GM12878 (cell line): ENCODE measurements at regions not wholly inside any gene's neighbourhood (a gene's known extent, or its start where the extent isn't known, plus 50 kb on each side); places are given as distances from the start of the nearest gene placed in this dataset.

ENCODE experiments used
- ATAC-seq: fragments of 200-7000 bp; cut with Tn5 transposase; 3 replicates; pipeline ENCODE4 v1.9.1; 2020; ENCODE audit warnings: mild to moderate bottlenecking, moderate library complexity
- BruUV-seq: library from RNA; stranded (reverse); fragments of 400-500 nt; replicated peaks from 2 replicates; lab custom pipeline; 2021; lab: Mats Ljungman, UMichigan
- CTCF ChIA-PET: fragments of 300-600 bp; sonication (Branson Sonifier 250); formaldehyde crosslinking; extraction: SDS; loops from one replicate; lab custom pipeline; 2021; ENCODE audit warnings: inconsistent platforms; lab: Yijun Ruan, JAX
- POLR2A ChIA-PET: fragments of 350-600 bp; formaldehyde crosslinking; extraction: SDS; loops from one replicate; lab custom pipeline; 2021; ENCODE audit warnings: inconsistent platforms; lab: Charles Lee
- RAD21 ChIA-PET: fragments of 300-600 bp; sonication (Branson Sonifier 250); formaldehyde crosslinking; loops from one replicate; lab custom pipeline; 2023; ENCODE audit warnings: antibody characterized with exemption; ENCODE audit not compliant: unreplicated experiment; lab: Charles Lee
- SMC1A ChIA-PET: fragments of 300-600 bp; sonication (Branson Sonifier 250); formaldehyde crosslinking; loops from one replicate; lab custom pipeline; 2023; ENCODE audit not compliant: unreplicated experiment, uncharacterized antibody; lab: Charles Lee
- DNase-seq: peaks from one replicate; pipeline ENCODE4 v3.0.0-alpha.2; 2011; ENCODE audit warnings: low read depth, low spot score
- FAIRE-seq: peaks from 3 replicates; lab custom pipeline; 2011; peaks lifted over from hg19 to GRCh38; lab: Jason Lieb, UNC
- H2AFZ ChIP-seq: 2 replicates; pipeline ENCODE4 v1.6.0; 2011; ENCODE audit warnings: low read depth, low read length, control low read depth; ENCODE audit not compliant: control insufficient read depth
- H3K27ac ChIP-seq: 2 replicates; pipeline ENCODE4 v1.5.1; 2011; ENCODE audit warnings: control low read depth; ENCODE audit not compliant: control insufficient read depth, insufficient read depth
- H3K27me3 ChIP-seq, 2 experiments: replicated peaks in 1 of 2; 2 replicates each; pipeline versions ENCODE4 v1.6.0 to v1.6.1; 2011; ENCODE audit warnings: low read length in 1 of 2; ENCODE audit not compliant: control insufficient read depth in 2 of 2, insufficient read depth in 2 of 2
- H3K36me3 ChIP-seq, 2 experiments: 2 replicates each; pipeline ENCODE4 v1.5.1; 2011; ENCODE audit warnings: low read length in 1 of 2; ENCODE audit not compliant: control insufficient read depth in 2 of 2, insufficient read depth in 2 of 2
- H3K4me1 ChIP-seq: 2 replicates; pipeline ENCODE4 v1.6.1; 2011; ENCODE audit warnings: mild to moderate bottlenecking, low read length, moderate library complexity, mixed read lengths; ENCODE audit not compliant: control insufficient read depth, insufficient read depth
- H3K4me2 ChIP-seq: 2 replicates; pipeline ENCODE4 v1.6.0; 2011; ENCODE audit warnings: control low read depth; ENCODE audit not compliant: control insufficient read depth, insufficient read depth
- H3K4me3 ChIP-seq: fragments of 200-600 bp; sonication (generic); 2 replicates; pipeline ENCODE4 v1.5.1; 2016
- H3K79me2 ChIP-seq: 2 replicates; pipeline ENCODE4 v1.6.0; 2011; ENCODE audit warnings: low read length; ENCODE audit not compliant: control insufficient read depth, insufficient read depth
- H3K9ac ChIP-seq: 2 replicates; pipeline ENCODE4 v1.8.0; 2011; ENCODE audit warnings: low read length, control low read depth, mixed read lengths; ENCODE audit not compliant: control insufficient read depth, insufficient read depth
- H3K9me3 ChIP-seq: replicated peaks from 3 replicates; pipeline ENCODE4 v1.5.1; 2011; ENCODE audit warnings: mild to moderate bottlenecking, low read length; ENCODE audit not compliant: control insufficient read depth, insufficient read depth
- H4K20me1 ChIP-seq: 2 replicates; pipeline ENCODE4 v1.6.0; 2011; ENCODE audit not compliant: control insufficient read depth, insufficient read depth
- BHLHE40 ChIP-seq, 2 experiments: fragments of 450-650 bp in 1 of 2; IDR thresholded peaks; 2 replicates each; pipeline ENCODE4 v1.6.1; 2011 to 2017; ENCODE audit warnings: low read depth in 2 of 2, borderline replicate concordance in 1 of 2, improper control_type of control experiment in 1 of 2, low read length in 1 of 2, mild to moderate bottlenecking in 1 of 2
- CHD4 ChIP-seq: fragments of 200-600 bp; sonication (generic); IDR thresholded peaks from 2 replicates; pipeline ENCODE4 v1.6.1; 2016; ENCODE audit warnings: mild to moderate bottlenecking
- CREM ChIP-seq: IDR thresholded peaks from 2 replicates; pipeline ENCODE4 v1.6.1; 2014; ENCODE audit warnings: antibody characterized with exemption, low read depth
- ESRRA ChIP-seq: IDR thresholded peaks from 2 replicates; pipeline ENCODE4 v1.6.1; 2012; ENCODE audit warnings: mild to moderate bottlenecking, low read length, improper control_type of control experiment
- HSF1 ChIP-seq: fragments of 150-350 bp; IDR thresholded peaks from 2 replicates; pipeline ENCODE4 v1.6.1; 2014; ENCODE audit warnings: mild to moderate bottlenecking, low read depth, low read length
- KDM1A ChIP-seq: fragments of 200-600 bp; sonication (generic); IDR thresholded peaks from 2 replicates; pipeline ENCODE4 v1.6.1; 2016; ENCODE audit warnings: borderline replicate concordance
- NBN ChIP-seq: fragments of 450-650 bp; IDR thresholded peaks from 2 replicates; pipeline ENCODE4 v1.6.1; 2016
- POLR2AphosphoS5 ChIP-seq: IDR thresholded peaks from 2 replicates; pipeline ENCODE4 v1.6.1; 2011; ENCODE audit warnings: mild to moderate bottlenecking, low read length, inconsistent platforms
- RFX5 ChIP-seq: IDR thresholded peaks from 2 replicates; pipeline ENCODE4 v1.6.1; 2011; ENCODE audit warnings: low read depth, low read length, improper control_type of control experiment
- SPI1 ChIP-seq: IDR thresholded peaks from 2 replicates; pipeline ENCODE4 v1.6.1; 2011; ENCODE audit warnings: low read depth, mild to moderate bottlenecking, low read length, moderate library complexity, borderline replicate concordance; ENCODE audit not compliant: insufficient read depth
- ZBTB11 ChIP-seq: fragments of 450-650 bp; formaldehyde crosslinking; IDR thresholded peaks from 2 replicates; pipeline ENCODE4 v1.5.0; 2022; ENCODE audit warnings: mild to moderate bottlenecking, missing genetic modification characterization
- WGBS: methylation state at CpG from one replicate; pipeline ENCODE4 v1.1.6; 2016; ENCODE audit warnings: low lambda C conversion rate; ENCODE audit not compliant: insufficient replicate concordance, insufficient coverage; ENCODE audit errors: missing lambda C conversion rate; 5-methylcytosine and 5-hydroxymethylcytosine counted together
- in situ Hi-C: fragments of 300-500 bp; cut with MboI; formaldehyde crosslinking; loops from 9 replicates; pipeline ENCODE4 v1.14.3; 2018; ENCODE audit warnings: mixed read lengths
- intact Hi-C: fragments of 100-400 bp; cut with micrococcal nuclease; formaldehyde crosslinking; loops from one replicate; pipeline ENCODE4 v1.14.2; 2022; ENCODE audit not compliant: unreplicated experiment

GRCh38 chrX:39600222-39600621 is 497.5 kb downstream of the BCOR start (continued):
- TF ChIP-seq RFX5: no peak
- TF ChIP-seq BHLHE40 (IDR thresholded peaks at IDR 0.05; ENCODE audit: borderline replicate concordance in 1 of 2, low read depth in 2 of 2, low read length in 1 of 2): no peak
- TF ChIP-seq CHD4: no peak

GRCh38 chrX:39601231-39602177 is 496.3 kb downstream of the BCOR start:
- FAIRE-seq (no peak), ATAC-seq (no peak), DNase-seq (no peak)
- Histone ChIP-seq H3K4me2 (no peak overlapping the region), H3K4me3 (no peak overlapping the region), H2AFZ (no peak overlapping the region), H4K20me1 (no peaks in the 10 kb centered on the region), H3K4me1 (no peaks in the 10 kb centered on the region), H3K9me3 (peaks cover under 1% of the 10 kb centered on the region; the same call in 2 of the 3 replicates), H3K79me2 (no peaks in the 10 kb centered on the region), H3K9ac (no peak overlapping the region), H3K27me3 (no peaks in the 10 kb centered on the region), H3K27ac (no peak overlapping the region), H3K36me3 (no peaks in the 10 kb centered on the region)
- CTCF ChIA-PET: no interaction called here
- in situ Hi-C loops (no loop called here), intact Hi-C loops (no loop called here)
- POLR2A ChIA-PET: no interaction called here
- RAD21 ChIA-PET: no interaction called here
- no peak for TF ChIP-seq CREM
- BruUV-seq: no TSS peak
- 58% methylated on average over 15 of the region's 19 CpGs for WGBS
- SMC1A ChIA-PET: interaction anchor here (0.6 kb wide), 1 partner anchor 356 kb away, joined by 4 read pairs; no protein-coding TSS in a partner anchor

- intact Hi-C loops: no loop called here
- no peak for TF ChIP-seq ZBTB11 (CRISPR knock-in tag)
- TF ChIP-seq ESRRA: no peak
- no peak for TF ChIP-seq NBN
- no peak for TF ChIP-seq KDM1A
- no peak for TF ChIP-seq POLR2AphosphoS5
- TF ChIP-seq HSF1: no peak
- no peak for TF ChIP-seq SPI1
These were observed 495.6 kb downstream of the BCOR start for GRCh38 chrX:39602195-39602594.

More at GRCh38 chrX:39602195-39602594, 495.6 kb downstream of the BCOR start:
- WGBS: 11% methylated on average over 4 of the region's 4 CpGs
- Histone ChIP-seq H2AFZ (no peak overlapping the region), H4K20me1 (no peaks in the 10 kb centered on the region), H3K27me3 (no peaks in the 10 kb centered on the region), H3K36me3 (no peaks in the 10 kb centered on the region), H3K9me3 (peaks cover 2% of the 10 kb centered on the region; the same call in 2 of the 3 replicates), H3K27ac (no peak overlapping the region), H3K9ac (no peak overlapping the region), H3K4me2 (no peak overlapping the region), H3K4me3 (no peak overlapping the region), H3K79me2 (no peaks in the 10 kb centered on the region), H3K4me1 (no peaks in the 10 kb centered on the region)
- POLR2A ChIA-PET: no interaction called here
- CTCF ChIA-PET: no interaction called here
- no TSS peak for BruUV-seq
- RAD21 ChIA-PET: no interaction called here
- SMC1A ChIA-PET: no interaction called here
- no peak for FAIRE-seq
- no peak for ATAC-seq
- no peak for DNase-seq
- in situ Hi-C loops: no loop called here
